OCI-LY7 (cell line): ENCODE measurements at regions not wholly inside any gene's neighbourhood (a gene's known extent, or its start where the extent isn't known, plus 50 kb on each side); places are given as distances from the start of the nearest gene placed in this dataset.

Source experiments
- BruUV-seq: library from RNA; stranded (reverse); fragments of 400-500 nt; replicated peaks from 2 replicates; lab custom pipeline; 2021; lab: Mats Ljungman, UMichigan
- CTCF ChIA-PET: fragments of 300-600 bp; sonication (Branson Sonifier 250); formaldehyde crosslinking; loops from one replicate; lab custom pipeline; 2022; ENCODE audit warnings: antibody characterized with exemption; ENCODE audit not compliant: unreplicated experiment; lab: Charles Lee
- POLR2A ChIA-PET: fragments of 300-600 bp; sonication (Branson Sonifier 250); formaldehyde crosslinking; loops from one replicate; lab custom pipeline; 2022; ENCODE audit warnings: antibody characterized with exemption; lab: Charles Lee
- DNase-seq: peaks from one replicate; pipeline ENCODE4 v3.0.0-alpha.2; 2015; ENCODE audit warnings: low spot score
- H2AFZ ChIP-seq: fragments of 200-600 bp; sonication (generic), shearing (Covaris generic); 2 replicates; pipeline ENCODE4 v1.6.1; 2014; ENCODE audit warnings: mild to moderate bottlenecking, antibody characterized with exemption, low read length, moderate library complexity
- H3K27ac ChIP-seq: fragments of 200-600 bp; sonication (generic); 2 replicates; pipeline ENCODE4 v1.5.1; 2014; ENCODE audit warnings: mixed run types, low read depth, mild to moderate bottlenecking, moderate library complexity, low read length, inconsistent platforms; ENCODE audit not compliant: poor library complexity, severe bottlenecking
- H3K36me3 ChIP-seq: fragments of 200-600 bp; sonication (generic); 2 replicates; pipeline ENCODE4 v1.6.1; 2014; ENCODE audit warnings: mild to moderate bottlenecking, antibody characterized with exemption, low read length, moderate library complexity, mixed read lengths; ENCODE audit not compliant: insufficient read depth
- H3K4me1 ChIP-seq: fragments of 200-600 bp; sonication (generic); 2 replicates; pipeline ENCODE4 v1.5.1; 2014; ENCODE audit warnings: mild to moderate bottlenecking, low read length; ENCODE audit not compliant: insufficient read depth, poor library complexity, severe bottlenecking
- H3K4me2 ChIP-seq: fragments of 200-600 bp; sonication (generic); 2 replicates; pipeline ENCODE4 v1.6.1; 2014; ENCODE audit warnings: mild to moderate bottlenecking, low read length
- H3K4me3 ChIP-seq: fragments of 200-600 bp; sonication (generic); 2 replicates; pipeline ENCODE4 v1.5.1; 2014; ENCODE audit warnings: mild to moderate bottlenecking, low read depth, low read length; ENCODE audit not compliant: poor library complexity, severe bottlenecking
- H3K79me2 ChIP-seq: fragments of 200-600 bp; sonication (generic); 2 replicates; pipeline ENCODE4 v1.6.1; 2016; ENCODE audit warnings: low read depth, mild to moderate bottlenecking, low read length, moderate library complexity, mixed read lengths; ENCODE audit not compliant: insufficient read depth
- H3K9me2 ChIP-seq: fragments of 200-600 bp; sonication (generic); 2 replicates; pipeline ENCODE4 v1.6.1; 2016; ENCODE audit warnings: mild to moderate bottlenecking, low read length, mixed read lengths; ENCODE audit not compliant: insufficient read depth
- H3K9me3 ChIP-seq: fragments of 200-600 bp; sonication (generic); 2 replicates; pipeline ENCODE4 v1.6.1; 2014; ENCODE audit warnings: mild to moderate bottlenecking, mixed run types, low read length, mixed read lengths
- H4K20me1 ChIP-seq: fragments of 200-600 bp; sonication (generic); 2 replicates; pipeline ENCODE4 v1.6.1; 2014; ENCODE audit warnings: mild to moderate bottlenecking, antibody characterized with exemption, low read length, moderate library complexity, mixed read lengths; ENCODE audit not compliant: insufficient read depth
- CTCF ChIP-seq: fragments of 200-600 bp; sonication (generic); conservative IDR thresholded peaks from 2 replicates; pipeline ENCODE4 v1.5.1; 2014; ENCODE audit warnings: mild to moderate bottlenecking, antibody characterized with exemption, low read length, moderate library complexity, mixed read lengths
- EZH2phosphoT487 ChIP-seq: fragments of 200-600 bp; sonication (generic); IDR thresholded peaks from 2 replicates; pipeline ENCODE4 v1.6.1; 2018; ENCODE audit warnings: low read depth, borderline replicate concordance, mild to moderate bottlenecking, mixed run types, antibody characterized with exemption, low read length, moderate library complexity, mixed read lengths
- intact Hi-C: fragments of 100-400 bp; cut with micrococcal nuclease; formaldehyde crosslinking; loops from one replicate; pipeline ENCODE4 v1.10.0; 2022; ENCODE audit not compliant: unreplicated experiment

DNA sequence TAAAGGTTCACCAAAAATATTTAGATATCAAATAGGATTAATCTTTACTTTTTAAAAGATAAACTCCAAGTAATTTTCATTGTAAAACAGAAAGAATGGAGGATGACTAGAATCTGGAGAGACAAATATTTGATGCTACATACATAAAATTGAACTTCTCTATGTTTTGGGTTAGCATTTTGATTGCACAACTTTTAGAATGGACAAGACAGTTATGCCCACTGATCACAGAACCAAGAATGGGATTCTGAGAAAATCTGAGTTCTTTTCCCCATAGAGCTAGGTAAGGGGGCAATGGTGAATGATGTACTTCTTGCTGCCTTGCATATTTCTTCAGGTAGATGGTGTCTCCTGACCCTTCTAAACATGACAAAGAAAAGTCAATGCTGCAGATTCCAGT is 191.2 kb upstream of the ZEB2 start:
- intact Hi-C loops, result no loop called here
- Histone ChIP-seq H3K36me3 (peaks cover 3% of the 10 kb centered on the region), H4K20me1 (no peaks in the 10 kb centered on the region), H3K9me2 (no peaks in the 10 kb centered on the region), H2AFZ (peak overlapping the region; percentile 44), H3K9me3 (peaks cover 19% of the 10 kb centered on the region; the same call in 1 of the 2 replicates), H3K4me3 (no peak overlapping the region), H3K4me1 (peaks cover 12% of the 10 kb centered on the region), H3K79me2 (no peaks in the 10 kb centered on the region), H3K27ac (no peak overlapping the region), H3K4me2 (no peak overlapping the region)
- TF ChIP-seq EZH2phosphoT487 (no peak), CTCF (no peak)
- DNase-seq, result no peak
- POLR2A ChIA-PET, result interaction anchor here (0.6 to 1.5 kb wide), 2 partner anchors 24 to 365 kb away, joined by 3 to 5 read pairs; no protein-coding TSS in a partner anchor
- CTCF ChIA-PET, result no interaction called here
- BruUV-seq, result no TSS peak

DNA sequence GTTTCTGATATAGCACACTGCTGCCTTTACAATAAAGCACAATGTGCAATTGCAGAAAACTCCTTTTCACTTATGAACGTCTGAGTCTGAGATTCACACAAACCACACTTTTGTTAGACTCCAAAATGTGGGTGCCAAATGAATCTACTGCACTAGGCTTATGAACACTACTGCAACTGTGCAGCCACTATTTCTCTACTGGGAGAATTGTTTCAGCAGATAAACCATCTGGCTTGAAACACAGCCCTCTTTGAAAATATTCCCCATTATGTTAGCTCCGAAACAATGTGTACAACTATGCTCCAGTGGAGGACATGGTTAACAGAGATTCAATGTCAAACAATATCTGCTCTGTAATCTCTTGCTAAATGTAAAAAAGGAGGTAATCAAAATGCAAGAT is 188.7 kb upstream of the ZEB2 start:
- Histone ChIP-seq H3K4me2 (no peak overlapping the region), H3K27ac (no peak overlapping the region), H3K79me2 (no peaks in the 10 kb centered on the region), H3K4me3 (no peak overlapping the region), H3K9me2 (no peaks in the 10 kb centered on the region), H2AFZ (no peak overlapping the region), H3K4me1 (peaks cover 37% of the 10 kb centered on the region), H3K9me3 (peaks cover 14% of the 10 kb centered on the region; the same call in 1 of the 2 replicates), H4K20me1 (no peaks in the 10 kb centered on the region), H3K36me3 (peaks cover 3% of the 10 kb centered on the region)
- intact Hi-C loops, result loop anchor here (10.0 kb wide), 1 partner anchor 516 kb away; no protein-coding TSS in a partner anchor
- no peak for DNase-seq
- ChIA-PET POLR2A (interaction anchor here (0.9 kb wide), 1 partner anchor 9 kb away, joined by 3 read pairs; no protein-coding TSS in a partner anchor), CTCF (no interaction called here)
- TF ChIP-seq EZH2phosphoT487, result no peak
- TF ChIP-seq CTCF, result no peak
- no TSS peak for BruUV-seq

- TF ChIP-seq EZH2phosphoT487, result no peak
- TF ChIP-seq CTCF, result no peak
- ChIA-PET POLR2A (interaction anchor here (0.5 to 1.1 kb wide), 3 partner anchors 58 to 172 kb away, joined by 3 to 5 read pairs (median 3); no protein-coding TSS in a partner anchor), CTCF (no interaction called here)
- H3K36me3 ChIP-seq, result peaks cover 3% of the 10 kb centered on the region
- no peak overlapping the region for H3K4me2 ChIP-seq
- H3K9me3 ChIP-seq, result peaks cover 12% of the 10 kb centered on the region; the same call in 1 of the 2 replicates
- H4K20me1 ChIP-seq, result no peaks in the 10 kb centered on the region
- no peak for DNase-seq
- H3K9me2 ChIP-seq, result no peaks in the 10 kb centered on the region
- H2AFZ ChIP-seq, result no peak overlapping the region
- no peak overlapping the region for H3K4me3 ChIP-seq
- peaks cover 44% of the 10 kb centered on the region for H3K4me1 ChIP-seq
- no peaks in the 10 kb centered on the region for H3K79me2 ChIP-seq
- BruUV-seq, result no TSS peak
- intact Hi-C loops, result loop anchor here (10.0 kb wide), 1 partner anchor 517 kb away; no protein-coding TSS in a partner anchor
- H3K27ac ChIP-seq, result no peak overlapping the region
Measured at GRCh38 chr2:144707736-144708326, 187.9 kb upstream of the ZEB2 start.
